Activated naive CD8-positive, alpha-beta T cell treated with anti-CD3 and anti-CD28 coated beads, Interleukin-2, amount 50 U/mL, for 24 hours (primary cell): ENCODE measurements at regions not wholly inside any gene's neighbourhood (a gene's known extent, or its start where the extent isn't known, plus 50 kb on each side); places are given as distances from the start of the nearest gene placed in this dataset.

Source experiments
- ATAC-seq: fragments of 150-1000 bp; cut with Tn5 transposase; one replicate; pipeline ENCODE4 v1.10.0; 2021
- DNase-seq: peaks from one replicate; pipeline ENCODE4 v3.0.0; 2021
- H3K27ac Mint-ChIP-seq: one replicate; pipeline ENCODE4 v1.8.0; 2021; ENCODE audit warnings: mild to moderate bottlenecking, mixed read lengths
- H3K27me3 Mint-ChIP-seq: one replicate; pipeline ENCODE4 v1.8.0; 2021; ENCODE audit warnings: mixed read lengths
- H3K36me3 Mint-ChIP-seq: one replicate; pipeline ENCODE4 v1.8.0; 2021; ENCODE audit warnings: low read depth, mixed read lengths
- H3K4me1 Mint-ChIP-seq: one replicate; pipeline ENCODE4 v1.8.0; 2021; ENCODE audit warnings: mixed read lengths
- H3K4me3 Mint-ChIP-seq: one replicate; pipeline ENCODE4 v1.8.0; 2021; ENCODE audit warnings: mild to moderate bottlenecking, moderate library complexity, mixed read lengths
- H3K9me3 Mint-ChIP-seq: one replicate; pipeline ENCODE4 v1.8.0; 2021; ENCODE audit warnings: mixed read lengths

GRCh38 chr15:69505956-69506556, 53.4 kb downstream of the RPLP1 start:
- ATAC-seq (no peak), DNase-seq (no peak)
- Mint-ChIP-seq H3K4me1 (peaks cover 23% of the 10 kb centered on the region), H3K4me3 (no peak overlapping the region), H3K9me3 (no peaks in the 10 kb centered on the region), H3K36me3 (no peaks in the 10 kb centered on the region), H3K27me3 (peaks cover 2% of the 10 kb centered on the region), H3K27ac (no peak overlapping the region)

DNA sequence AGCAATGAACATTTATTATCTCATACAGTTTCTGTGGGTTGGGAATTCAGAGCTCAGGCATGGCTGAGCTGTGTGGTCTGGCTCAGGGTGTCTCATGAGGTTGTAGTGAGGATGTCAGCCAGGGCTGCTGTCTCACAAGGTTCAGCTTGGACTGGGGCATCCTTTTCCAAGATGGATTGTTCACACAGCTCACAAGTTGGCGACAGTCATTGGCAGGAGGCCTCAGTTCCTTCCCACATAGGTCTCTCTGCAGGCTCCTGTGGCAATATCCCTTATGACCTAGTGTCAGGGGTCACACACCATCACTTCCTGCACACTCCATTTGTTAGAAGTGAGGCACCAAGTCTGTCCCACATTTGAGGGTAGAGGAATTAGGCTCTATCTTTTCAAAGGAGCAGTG, 56.0 kb downstream of the RPLP1 start:
- no peak overlapping the region for H3K27ac Mint-ChIP-seq
- peaks cover 11% of the 10 kb centered on the region for H3K27me3 Mint-ChIP-seq
- no peak for ATAC-seq
- no peaks in the 10 kb centered on the region for H3K36me3 Mint-ChIP-seq
- DNase-seq = no peak
- peaks cover 23% of the 10 kb centered on the region for H3K4me1 Mint-ChIP-seq
- no peak overlapping the region for H3K4me3 Mint-ChIP-seq
- no peaks in the 10 kb centered on the region for H3K9me3 Mint-ChIP-seq

DNA sequence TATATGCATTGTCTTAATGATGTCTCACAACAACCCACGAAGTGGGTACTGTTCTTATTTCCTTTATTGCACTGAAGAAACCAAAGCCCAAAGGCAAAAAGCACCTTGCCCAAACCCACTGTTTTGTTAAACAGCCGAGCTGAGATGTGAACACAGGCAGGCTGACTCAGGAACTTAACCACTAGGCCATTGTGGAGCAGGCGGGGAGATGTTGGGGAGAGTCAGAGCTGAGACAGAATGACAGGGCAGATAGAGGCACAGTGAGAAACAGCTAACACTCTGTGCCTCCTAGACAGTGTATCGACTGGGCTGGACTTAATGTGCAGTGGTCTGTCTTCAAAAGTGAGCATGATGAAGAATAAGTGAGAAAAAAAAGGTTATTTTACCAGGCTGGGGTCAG, 56.5 kb downstream of the RPLP1 start:
- Mint-ChIP-seq H3K4me3 (no peak overlapping the region), H3K9me3 (no peaks in the 10 kb centered on the region), H3K27ac (no peak overlapping the region), H3K4me1 (peaks cover 23% of the 10 kb centered on the region), H3K36me3 (no peaks in the 10 kb centered on the region), H3K27me3 (peaks cover 11% of the 10 kb centered on the region)
- peak; percentile 7 for DNase-seq
- ATAC-seq = peak; percentile 82

DNA sequence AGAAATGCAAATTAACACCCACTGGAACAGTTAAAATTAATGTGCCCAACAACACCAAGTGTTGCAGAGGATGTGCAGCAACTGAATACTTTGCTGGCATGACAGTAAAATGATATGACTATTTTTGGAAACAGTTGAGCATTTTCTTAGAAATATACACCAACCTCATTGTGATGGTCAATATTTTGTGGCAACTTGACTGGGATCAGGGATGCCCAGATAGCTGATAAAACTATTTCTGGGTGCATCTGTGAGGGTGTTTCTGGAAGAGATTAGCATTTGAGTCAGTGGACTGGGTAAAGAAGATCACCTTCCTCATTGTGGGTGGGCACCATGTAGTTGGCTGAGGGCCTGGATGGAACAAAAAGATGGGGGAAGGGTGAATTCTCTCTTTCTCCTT, 57.9 kb downstream of the RPLP1 start:
- H3K4me1 Mint-ChIP-seq = peaks cover 23% of the 10 kb centered on the region
- no peak overlapping the region for H3K4me3 Mint-ChIP-seq
- peaks cover 12% of the 10 kb centered on the region for H3K27me3 Mint-ChIP-seq
- ATAC-seq (no peak), DNase-seq (no peak)
- no peaks in the 10 kb centered on the region for H3K36me3 Mint-ChIP-seq
- no peak overlapping the region for H3K27ac Mint-ChIP-seq
- H3K9me3 Mint-ChIP-seq = no peaks in the 10 kb centered on the region

DNA sequence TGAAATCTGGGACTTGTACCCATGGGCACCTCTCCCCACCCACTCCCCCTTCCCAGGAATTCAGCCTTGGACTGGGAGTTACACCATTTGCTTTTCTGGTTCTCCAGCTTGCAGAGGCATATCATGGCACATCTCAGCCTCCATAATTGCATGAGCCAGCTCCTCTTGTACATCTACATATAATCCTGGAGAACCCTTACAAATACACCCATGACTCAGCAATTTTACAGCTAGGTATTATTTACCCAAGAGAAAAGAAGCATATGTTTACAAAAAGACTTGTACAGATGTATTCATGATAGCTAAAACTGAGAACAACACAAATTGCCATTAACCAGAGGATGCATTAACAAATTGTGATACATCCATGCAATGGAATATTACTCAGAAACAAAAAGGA, 58.4 kb downstream of the RPLP1 start:
- DNase-seq = no peak
- H3K9me3 Mint-ChIP-seq = no peaks in the 10 kb centered on the region
- no peaks in the 10 kb centered on the region for H3K36me3 Mint-ChIP-seq

DNA sequence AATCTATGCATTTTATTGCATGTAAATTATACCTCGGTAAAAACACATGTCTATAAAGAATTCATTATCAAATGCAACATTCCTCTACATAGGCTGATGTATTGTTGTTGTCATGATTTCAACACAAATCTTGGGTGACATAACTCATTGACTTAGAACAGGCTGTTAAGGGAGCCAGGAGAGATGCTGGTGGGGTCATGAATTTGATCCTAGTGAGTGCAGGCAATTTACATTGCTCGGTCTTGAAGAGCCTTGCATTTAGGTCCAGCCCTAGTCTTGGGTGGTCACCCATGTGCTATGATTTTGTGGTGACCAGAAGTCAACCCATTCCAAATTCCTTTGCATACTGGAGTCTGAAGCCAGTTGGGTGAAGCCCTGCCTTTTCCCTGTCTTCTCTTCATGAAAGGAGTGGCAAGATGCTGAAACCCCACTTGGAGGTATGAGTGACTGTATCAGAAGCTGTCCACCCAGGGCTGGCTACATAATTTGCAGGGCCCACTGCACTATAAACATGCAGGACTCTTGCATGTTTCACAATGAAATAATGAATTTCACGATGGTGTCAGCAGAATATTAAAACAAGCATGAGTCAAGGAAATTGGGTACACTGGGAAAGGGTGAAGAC, 59.2 kb downstream of the RPLP1 start:
- peaks cover 23% of the 10 kb centered on the region for H3K4me1 Mint-ChIP-seq
- peaks cover 15% of the 10 kb centered on the region for H3K27me3 Mint-ChIP-seq
- DNase-seq = no peak
- H3K36me3 Mint-ChIP-seq = no peaks in the 10 kb centered on the region
- H3K27ac Mint-ChIP-seq = no peak overlapping the region
- no peak for ATAC-seq
- no peaks in the 10 kb centered on the region for H3K9me3 Mint-ChIP-seq
- no peak overlapping the region for H3K4me3 Mint-ChIP-seq

More for the DNA sequence above, 58.4 kb downstream of the RPLP1 start:
- H3K27ac Mint-ChIP-seq = no peak overlapping the region
- H3K4me1 Mint-ChIP-seq = peaks cover 23% of the 10 kb centered on the region
- peaks cover 12% of the 10 kb centered on the region for H3K27me3 Mint-ChIP-seq
- H3K4me3 Mint-ChIP-seq = no peak overlapping the region
- ATAC-seq = no peak

- Mint-ChIP-seq H3K36me3 (no peaks in the 10 kb centered on the region), H3K4me1 (peaks cover 23% of the 10 kb centered on the region), H3K27ac (no peak overlapping the region), H3K4me3 (no peak overlapping the region), H3K9me3 (no peaks in the 10 kb centered on the region), H3K27me3 (peaks cover 19% of the 10 kb centered on the region)
- ATAC-seq = no peak
- DNase-seq = no peak
Observed at GRCh38 chr15:69513450-69513960, 60.9 kb downstream of the RPLP1 start.

DNA sequence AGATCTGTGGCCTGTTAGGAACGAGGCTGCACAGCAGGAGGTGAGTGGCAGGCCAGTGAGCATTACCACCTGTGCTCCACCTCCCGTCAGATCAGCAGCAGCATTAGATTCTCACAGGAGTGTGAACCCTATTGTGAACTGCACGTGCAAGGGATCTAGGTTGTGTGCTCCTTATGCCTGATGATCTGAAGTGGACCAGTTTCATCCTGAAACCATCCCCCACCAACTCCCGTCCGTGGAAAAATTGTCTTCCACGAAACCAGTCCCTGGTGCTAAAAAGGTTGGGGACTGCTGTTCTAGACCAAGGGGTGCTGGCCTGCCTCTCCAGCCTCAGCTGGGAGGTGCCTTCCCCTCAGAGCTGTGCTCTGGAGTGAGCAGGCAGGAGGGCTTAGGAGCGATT, 61.4 kb downstream of the RPLP1 start:
- DNase-seq (no peak), ATAC-seq (no peak)
- Mint-ChIP-seq H3K4me1 (peaks cover 18% of the 10 kb centered on the region), H3K36me3 (no peaks in the 10 kb centered on the region), H3K4me3 (no peak overlapping the region), H3K27me3 (peaks cover 19% of the 10 kb centered on the region), H3K27ac (no peak overlapping the region), H3K9me3 (no peaks in the 10 kb centered on the region)

DNA sequence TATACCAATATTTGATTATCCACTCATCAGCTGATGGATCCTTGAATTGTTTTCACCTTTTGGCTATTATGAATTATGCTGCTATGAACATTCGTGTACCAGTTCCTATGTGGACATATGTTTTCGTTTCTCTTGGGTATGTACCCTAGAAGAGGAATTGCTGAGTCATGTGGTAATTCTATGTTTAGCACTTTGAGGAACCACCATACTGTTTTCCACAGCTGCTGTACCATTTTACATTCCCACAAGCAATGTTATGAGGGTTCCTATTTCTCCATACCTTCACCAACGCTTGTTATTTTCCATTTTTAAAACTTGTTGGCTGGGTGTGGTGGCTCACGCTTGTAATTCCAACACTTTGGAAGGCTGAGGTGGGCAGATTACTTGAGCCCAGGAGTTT, 62.9 kb downstream of the RPLP1 start:
- Mint-ChIP-seq H3K4me3 (no peak overlapping the region), H3K9me3 (no peaks in the 10 kb centered on the region), H3K4me1 (peaks cover 6% of the 10 kb centered on the region), H3K27ac (no peak overlapping the region), H3K36me3 (no peaks in the 10 kb centered on the region), H3K27me3 (peaks cover 21% of the 10 kb centered on the region)
- DNase-seq = no peak
- no peak for ATAC-seq

DNA sequence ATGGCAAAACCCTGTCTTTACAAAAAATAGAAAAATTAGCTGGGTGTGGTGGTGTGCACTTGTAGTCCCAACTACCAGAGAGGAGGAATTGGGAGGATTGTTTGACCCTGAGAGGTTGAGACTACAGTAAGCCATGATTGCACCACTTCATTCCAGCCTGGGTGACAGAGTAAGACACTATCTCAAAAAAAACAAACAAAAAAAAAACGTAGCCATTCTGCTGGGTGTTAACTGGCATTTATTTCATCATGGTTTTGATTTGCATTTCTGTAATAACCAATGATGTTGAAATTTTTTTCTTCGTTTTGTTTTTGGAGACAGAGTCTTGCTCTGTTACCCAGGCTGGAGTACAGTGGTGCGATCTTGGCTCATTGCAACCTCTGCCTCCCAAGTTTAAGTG, 63.3 kb downstream of the RPLP1 start:
- Mint-ChIP-seq H3K27ac (no peak overlapping the region), H3K4me3 (no peak overlapping the region), H3K4me1 (peaks cover 2% of the 10 kb centered on the region), H3K27me3 (peaks cover 21% of the 10 kb centered on the region), H3K9me3 (no peaks in the 10 kb centered on the region), H3K36me3 (no peaks in the 10 kb centered on the region)
- ATAC-seq (no peak), DNase-seq (no peak)

DNA sequence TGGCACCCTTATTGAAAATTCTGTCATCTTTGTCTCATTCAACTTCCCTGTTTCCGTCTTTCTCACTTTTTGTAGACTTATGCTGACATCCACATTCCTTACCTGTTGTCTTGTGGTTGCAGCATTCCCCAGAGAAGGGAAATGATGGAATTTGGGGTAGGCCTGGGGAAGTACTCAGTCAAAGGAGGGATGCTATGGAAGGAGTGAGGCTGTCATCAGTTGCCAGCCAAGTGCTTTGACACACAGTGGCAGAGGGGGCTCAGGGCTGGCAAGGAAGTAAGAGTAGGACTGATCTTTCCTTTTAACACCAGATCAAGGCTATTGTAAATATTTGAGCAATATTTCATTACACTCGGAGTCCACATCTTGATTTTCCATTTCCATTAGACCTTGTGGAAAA, 64.4 kb downstream of the RPLP1 start:
- DNase-seq = no peak
- Mint-ChIP-seq H3K27ac (no peak overlapping the region), H3K9me3 (no peaks in the 10 kb centered on the region), H3K4me3 (no peak overlapping the region), H3K27me3 (peaks cover 21% of the 10 kb centered on the region), H3K4me1 (no peaks in the 10 kb centered on the region), H3K36me3 (no peaks in the 10 kb centered on the region)
- no peak for ATAC-seq

DNA sequence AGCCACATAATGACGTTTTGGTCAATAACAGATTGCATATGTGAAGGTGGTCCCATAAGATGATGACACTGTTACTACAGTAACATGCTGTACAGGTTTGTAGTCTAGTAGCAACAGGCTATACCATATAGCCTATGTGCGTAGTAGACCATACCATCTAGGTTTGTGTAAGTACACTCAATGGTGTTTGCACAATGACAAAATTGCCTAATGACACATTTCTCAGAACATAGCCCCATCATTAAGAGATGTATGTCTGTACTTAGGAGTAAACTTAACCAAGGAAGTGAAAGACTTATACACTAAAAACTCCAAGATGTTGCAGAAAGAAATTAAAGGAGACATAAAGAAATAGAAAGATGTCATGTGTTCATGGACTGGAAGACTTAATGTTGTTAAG, 66.2 kb downstream of the RPLP1 start:
- no peaks in the 10 kb centered on the region for H3K36me3 Mint-ChIP-seq
- DNase-seq (no peak), ATAC-seq (no peak)
- no peaks in the 10 kb centered on the region for H3K9me3 Mint-ChIP-seq
- peaks cover 13% of the 10 kb centered on the region for H3K27me3 Mint-ChIP-seq
- peaks cover 4% of the 10 kb centered on the region for H3K4me1 Mint-ChIP-seq
- H3K27ac Mint-ChIP-seq = no peak overlapping the region
- H3K4me3 Mint-ChIP-seq = no peak overlapping the region

DNA sequence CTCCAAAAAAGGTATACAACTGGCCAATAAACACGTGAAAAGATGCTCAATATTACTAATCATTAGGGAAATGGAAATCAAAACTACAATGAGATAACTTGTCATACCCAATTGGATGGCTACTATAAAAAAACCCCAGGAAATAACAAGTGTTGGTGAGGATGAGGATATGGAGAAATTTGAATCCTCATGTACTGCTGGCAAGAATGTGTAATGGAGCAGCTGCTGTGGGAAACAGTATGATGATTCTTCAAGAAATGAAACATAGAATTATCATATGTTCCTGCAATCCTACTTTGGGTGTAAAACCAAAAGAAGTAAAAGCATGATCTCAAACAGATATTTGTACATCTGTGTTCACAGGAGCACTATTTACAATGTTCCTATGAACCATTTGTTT, 67.4 kb downstream of the RPLP1 start:
- Mint-ChIP-seq H3K9me3 (no peaks in the 10 kb centered on the region), H3K27ac (no peak overlapping the region)

DNA sequence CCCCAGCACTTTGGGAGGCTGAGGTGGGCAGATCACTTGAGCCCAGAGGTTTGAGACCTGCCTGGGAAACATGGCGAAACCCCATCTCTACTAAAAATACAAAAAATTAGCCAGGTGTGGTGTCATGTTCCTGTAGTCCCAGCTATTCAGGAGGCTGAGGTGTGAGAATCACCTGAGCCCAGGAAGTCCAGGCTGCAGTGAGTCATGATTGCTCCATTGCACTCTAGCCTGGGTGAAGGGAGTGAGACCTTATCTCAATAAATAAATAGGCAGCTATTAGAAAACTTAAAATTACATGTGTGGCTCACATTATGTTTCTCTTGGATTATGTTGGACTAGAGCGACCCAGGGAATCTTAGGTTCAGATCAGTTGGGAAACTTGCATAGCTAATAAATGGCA, 69.7 kb downstream of the RPLP1 start:
- peaks cover 4% of the 10 kb centered on the region for H3K4me1 Mint-ChIP-seq
- H3K9me3 Mint-ChIP-seq = no peaks in the 10 kb centered on the region
- DNase-seq = no peak
- H3K36me3 Mint-ChIP-seq = no peaks in the 10 kb centered on the region
- no peak for ATAC-seq
- H3K27ac Mint-ChIP-seq = no peak overlapping the region
- H3K27me3 Mint-ChIP-seq = peaks cover 3% of the 10 kb centered on the region
- H3K4me3 Mint-ChIP-seq = no peak overlapping the region

More for the DNA sequence above, 67.4 kb downstream of the RPLP1 start:
- DNase-seq (no peak), ATAC-seq (no peak)
- Mint-ChIP-seq H3K27me3 (peaks cover 9% of the 10 kb centered on the region), H3K4me3 (no peak overlapping the region), H3K36me3 (no peaks in the 10 kb centered on the region), H3K4me1 (peaks cover 4% of the 10 kb centered on the region)
